ENCODE measurements at regions not wholly inside any gene's neighbourhood (a gene's known extent, or its start where the extent isn't known, plus 50 kb on each side); places are given as distances from the start of the nearest gene placed in this dataset.

- DNase-seq (ENCODE audit: low read depth), result no peak
Measured at GRCh38 chr2:120919771-120920453, 184.2 kb downstream of the GLI2 start.

GRCh38 chr2:120920454-120921148, 184.9 kb downstream of the GLI2 start:
- DNase-seq (ENCODE audit: low read depth), result no peak

- no peak for DNase-seq (ENCODE audit: low read depth)
Measured at GRCh38 chr2:120921457-120921856, 185.8 kb downstream of the GLI2 start.

GRCh38 chr2:120922571-120923332, 187.1 kb downstream of the GLI2 start:
- DNase-seq (ENCODE audit: low read depth), result no peak

DNA sequence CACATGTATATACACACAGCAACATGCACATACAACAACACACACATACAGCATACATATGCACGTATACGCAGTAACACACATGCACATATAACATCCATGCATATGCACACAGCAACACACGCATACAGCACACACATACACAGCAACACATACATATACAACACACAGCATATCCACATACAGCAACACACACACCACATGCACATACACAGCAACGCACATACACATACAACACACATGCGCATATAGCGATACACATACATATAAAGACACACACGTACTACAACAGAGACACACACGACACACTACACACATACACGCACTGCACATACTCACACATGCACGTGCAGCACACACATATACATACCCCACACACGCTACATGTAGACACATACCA, 187.8 kb downstream of the GLI2 start:
- DNase-seq (ENCODE audit: low read depth), result no peak

- DNase-seq (ENCODE audit: low read depth), result no peak
Measured at GRCh38 chr2:120924924-120925323, 189.3 kb downstream of the GLI2 start.

DNA sequence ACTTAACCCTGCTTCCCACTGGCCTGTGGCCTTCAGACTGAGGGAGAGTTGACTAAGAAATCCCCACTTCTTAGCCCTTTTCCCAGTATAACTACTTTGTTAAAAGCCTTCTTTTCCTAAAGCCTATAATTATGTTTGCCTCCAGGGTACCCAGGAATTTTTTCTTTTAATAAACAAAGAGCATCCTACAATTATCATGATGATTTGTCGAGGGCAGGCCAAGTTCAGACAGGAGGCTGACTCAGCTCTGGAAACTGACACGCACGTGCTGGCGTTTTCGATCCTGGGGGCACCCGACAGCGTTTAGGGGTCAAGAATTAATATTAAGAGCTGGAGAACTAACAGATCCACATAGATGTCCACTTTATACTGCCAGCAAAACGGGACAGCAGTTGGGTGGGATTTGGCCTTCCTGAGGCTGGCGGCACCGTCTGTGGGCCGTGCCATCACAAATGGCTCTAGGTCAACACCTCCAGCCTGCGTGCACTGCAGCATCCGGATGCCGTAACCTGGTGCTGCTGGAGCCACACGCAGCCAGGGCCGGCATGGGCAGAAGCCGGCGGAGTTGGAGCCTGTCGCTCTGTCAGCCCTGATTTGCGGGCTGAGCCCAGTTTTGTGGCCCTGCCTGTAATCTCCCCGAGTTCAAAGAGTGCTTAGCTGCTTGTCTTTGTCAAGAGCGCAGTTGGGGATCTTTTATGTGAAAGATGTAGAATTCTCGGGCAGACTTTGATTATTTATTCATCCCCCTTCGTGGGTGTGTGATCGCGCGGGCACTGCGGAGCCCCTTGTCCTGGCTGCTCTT, 191.0 kb downstream of the GLI2 start:
- no peak for DNase-seq (ENCODE audit: low read depth)

- DNase-seq (ENCODE audit: low read depth), result no peak
Measured at GRCh38 chr2:120927265-120927628, 191.6 kb downstream of the GLI2 start.

GRCh38 chr2:120929829-120930228, 194.2 kb downstream of the GLI2 start:
- DNase-seq (ENCODE audit: low read depth), result no peak

DNA sequence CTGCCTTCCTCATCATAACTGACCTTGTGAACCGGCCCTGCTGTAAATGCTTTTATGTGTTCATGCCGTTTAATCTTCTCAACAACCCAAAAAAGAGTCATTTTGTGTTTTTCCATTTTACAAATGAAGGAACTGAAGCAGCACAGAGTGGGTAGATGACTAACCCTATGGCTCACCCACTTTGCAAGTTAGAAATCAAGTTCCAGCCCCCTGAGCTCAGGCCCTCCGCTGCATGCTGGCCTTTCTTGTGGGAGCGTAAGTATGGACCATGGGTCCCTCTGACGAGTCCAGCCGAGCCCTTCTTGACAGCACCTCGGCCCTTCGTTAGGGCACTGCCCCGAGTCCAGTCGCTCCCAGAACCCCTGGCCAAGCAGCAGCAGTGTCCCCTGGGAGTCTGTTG, 194.6 kb downstream of the GLI2 start:
- no peak for DNase-seq (ENCODE audit: low read depth)

DNA sequence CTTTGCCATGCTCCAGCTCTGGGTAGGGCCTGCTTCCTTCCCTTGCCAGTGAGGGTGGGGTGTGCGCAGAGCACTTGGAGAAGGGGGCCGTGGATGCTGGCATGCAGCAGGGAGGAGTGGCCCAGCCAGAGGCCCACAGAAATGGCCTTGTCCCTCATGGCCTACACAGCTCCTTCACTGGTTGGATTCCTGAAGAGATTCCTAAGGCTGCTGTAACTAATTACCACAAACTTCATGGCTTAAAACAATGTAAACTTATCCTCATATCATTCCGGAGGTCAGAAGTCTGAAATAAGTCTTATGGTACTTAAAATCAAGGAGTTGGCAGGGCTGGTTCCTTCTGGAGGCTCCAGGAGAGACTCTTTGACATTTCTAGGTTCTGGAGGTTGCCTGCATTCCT, 195.2 kb downstream of the GLI2 start:
- DNase-seq (ENCODE audit: low read depth), result no peak

DNA sequence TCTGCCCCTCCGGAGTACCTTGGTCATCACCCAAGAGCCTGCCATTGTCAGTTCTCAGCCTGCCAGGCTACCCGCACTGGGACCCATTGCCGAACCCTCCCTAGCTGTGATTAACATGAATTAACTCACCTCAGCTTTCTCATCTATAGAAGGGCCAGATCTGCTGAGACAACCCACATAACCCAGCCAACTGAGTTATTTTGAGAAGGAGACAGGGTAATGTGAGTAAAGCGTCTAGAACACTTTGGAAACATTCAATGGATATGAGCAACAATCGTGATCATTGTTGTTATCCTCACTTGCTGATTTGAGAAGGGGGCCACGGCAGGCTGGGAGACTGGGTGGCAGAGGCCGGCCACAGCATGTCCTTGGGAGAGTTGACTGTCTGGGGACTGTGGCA, 196.8 kb downstream of the GLI2 start:
- no peak for DNase-seq (ENCODE audit: low read depth)

GRCh38 chr2:120932881-120933280, 197.2 kb downstream of the GLI2 start:
- no peak for DNase-seq (ENCODE audit: low read depth)

DNA sequence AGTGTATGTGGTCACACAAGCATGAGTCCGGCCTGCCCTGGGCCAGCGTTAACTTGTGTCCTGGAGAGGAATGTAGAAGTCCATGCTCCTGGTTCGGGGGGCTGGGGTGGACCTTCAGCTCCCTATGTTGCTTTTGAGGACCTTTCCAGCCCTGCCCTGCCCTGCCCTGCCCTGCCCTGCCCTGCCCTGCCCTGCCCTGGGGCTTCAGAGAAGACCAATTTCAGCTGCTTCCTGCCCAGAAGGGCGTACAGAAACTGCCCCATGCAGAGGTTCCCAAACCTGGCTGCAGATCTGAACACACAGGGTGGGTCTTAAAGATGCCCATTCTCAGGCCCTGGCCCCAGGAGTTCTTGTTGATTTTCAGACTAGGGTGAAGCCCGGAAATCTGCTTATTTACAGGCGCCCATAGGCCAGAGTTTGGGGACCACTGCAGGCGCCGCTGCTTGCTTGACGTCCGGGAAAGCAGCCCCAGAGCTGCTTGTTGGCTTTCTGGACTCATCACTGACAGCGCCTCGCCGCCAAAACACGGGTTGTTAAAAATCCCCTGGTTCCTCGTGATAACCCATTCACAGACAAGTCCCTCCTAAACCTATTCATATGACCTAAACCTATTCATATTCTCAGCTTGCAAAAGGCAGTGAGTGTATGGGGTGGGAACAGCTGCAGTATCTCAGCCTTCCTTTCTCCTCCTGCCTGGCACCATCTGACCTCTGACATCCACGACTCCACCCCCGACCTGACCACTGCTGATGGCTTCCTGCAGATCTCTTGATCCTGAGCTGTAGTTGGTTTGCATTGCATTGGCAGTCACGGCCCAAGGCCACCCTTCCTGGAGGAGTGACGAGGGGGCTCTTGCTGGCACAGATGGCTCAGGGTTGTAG, 198.3 kb downstream of the GLI2 start:
- no peak for DNase-seq (ENCODE audit: low read depth)

GRCh38 chr2:120934574-120935338, 199.1 kb downstream of the GLI2 start:
- DNase-seq (ENCODE audit: low read depth), result no peak

DNA sequence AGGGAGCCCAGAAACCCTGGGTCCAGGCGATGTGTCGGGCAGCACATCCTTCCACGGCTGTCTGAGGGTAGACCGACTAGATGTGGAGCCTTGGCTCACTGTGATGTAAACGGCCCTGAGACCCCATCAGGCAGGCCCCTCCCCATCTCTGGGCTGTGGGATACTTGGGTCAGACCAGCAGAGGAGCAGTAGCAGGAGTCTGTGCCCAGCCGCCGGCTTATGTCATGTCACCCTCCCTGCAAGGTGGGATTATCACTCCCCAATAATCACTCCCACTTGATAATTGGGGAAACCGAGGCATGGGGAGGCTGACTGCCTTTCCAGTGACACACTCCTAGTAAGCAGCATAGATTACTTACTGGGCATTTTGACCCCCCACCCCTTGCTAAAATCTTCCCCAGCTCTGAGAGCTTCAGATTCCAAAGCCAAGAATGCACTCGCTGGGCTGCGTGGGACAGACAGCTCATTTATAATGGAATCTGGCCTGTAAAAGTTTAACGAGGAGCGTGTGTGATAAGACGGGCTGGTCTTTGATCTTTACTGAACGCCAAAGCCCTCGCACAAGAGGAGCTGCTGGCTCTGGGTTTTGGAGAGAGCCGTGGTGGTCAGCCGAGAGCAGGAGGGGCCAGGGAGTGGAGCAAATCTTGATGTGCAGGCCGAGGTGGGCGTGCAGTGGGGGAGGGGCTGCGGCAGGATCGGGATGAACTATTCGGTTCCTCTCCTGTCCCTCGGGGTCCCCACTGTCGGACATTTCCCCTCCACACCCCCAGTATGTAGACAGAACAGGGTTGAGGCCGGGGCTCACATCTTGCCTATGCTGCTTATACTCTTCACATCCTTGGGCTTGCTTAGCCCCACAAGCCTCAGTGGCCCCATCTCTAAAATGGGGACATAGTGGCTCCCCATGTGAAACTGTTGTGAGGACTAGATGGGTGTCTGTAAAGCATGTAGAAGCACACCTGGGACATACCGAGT, 200.0 kb downstream of the GLI2 start:
- no peak for DNase-seq (ENCODE audit: low read depth)

DNA sequence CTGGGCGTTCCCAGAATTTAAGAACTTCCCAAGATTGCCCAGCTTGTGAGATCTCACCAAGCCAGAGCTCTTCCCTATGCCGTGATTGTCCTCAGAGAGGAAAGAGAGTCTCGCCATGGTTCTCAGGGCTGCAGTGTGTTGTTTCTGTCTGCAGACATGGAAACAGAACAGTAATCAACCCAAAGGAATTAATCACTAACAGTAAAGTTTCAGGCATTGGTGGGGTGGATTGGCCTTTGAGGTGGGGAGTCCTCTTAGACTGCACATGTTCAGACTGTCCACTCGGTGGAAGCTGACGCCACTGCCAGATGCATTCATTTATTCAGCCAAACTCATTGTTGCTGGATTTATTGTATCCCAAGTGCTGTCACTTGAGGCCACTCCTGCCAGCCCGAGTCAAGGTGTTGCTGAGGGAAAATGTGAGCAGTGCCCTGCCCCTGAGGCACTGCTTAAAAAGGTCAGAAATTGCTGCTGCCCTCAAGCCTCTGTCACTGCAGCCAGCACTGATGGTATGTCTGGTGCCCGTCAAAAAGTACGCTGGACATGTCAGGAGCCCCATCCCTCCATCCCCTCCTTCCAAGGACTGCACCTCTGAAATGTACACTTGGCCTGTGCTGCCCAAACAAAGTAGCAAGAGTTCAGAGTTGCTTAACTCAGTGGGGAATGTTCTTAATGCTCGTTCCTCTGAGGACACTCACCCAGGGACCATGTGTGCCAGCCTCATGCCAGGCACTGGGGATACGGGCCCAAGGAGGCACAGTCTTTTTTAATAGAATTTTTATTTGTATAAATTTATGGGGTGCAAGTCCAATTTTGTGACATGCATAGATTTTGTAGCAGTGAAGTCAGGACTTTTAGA, 201.0 kb downstream of the GLI2 start:
- DNase-seq (ENCODE audit: low read depth), result no peak

DNA sequence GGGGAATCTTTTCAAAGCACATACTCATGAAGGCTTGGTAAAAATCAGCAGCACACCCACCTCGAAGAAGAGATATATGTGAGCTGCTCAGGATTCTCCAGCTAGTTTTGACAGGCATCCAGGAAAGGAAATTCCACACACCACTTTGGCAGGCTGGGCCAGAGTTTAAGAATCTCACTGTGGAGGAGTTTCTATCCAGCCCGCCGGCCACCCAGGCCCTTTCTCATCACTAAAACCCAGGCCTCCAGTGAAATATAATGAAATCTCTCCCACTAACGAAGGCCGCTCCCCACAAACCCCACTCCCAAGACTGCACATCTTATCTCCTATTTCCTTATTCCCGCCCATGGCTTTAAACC, 202.0 kb downstream of the GLI2 start:
- no peak for DNase-seq (ENCODE audit: low read depth)
